ENCODE measurements at regions not wholly inside any gene's neighbourhood (a gene's known extent, or its start where the extent isn't known, plus 50 kb on each side); places are given as distances from the start of the nearest gene placed in this dataset.

- TF ChIP-seq POLR2A (IDR thresholded peaks at IDR 0.05) (no peak), CTCF (IDR thresholded peaks at IDR 0.05) (no peak)
These were observed 389.3 kb downstream of the LMO7 start for GRCh38 chr13:76025392-76025791.

All from testis (tissue), 2 donors.